Activated CD8-positive, alpha-beta memory T cell treated with anti-CD3 and anti-CD28 coated beads, Interleukin-2, amount 10 ng/mL, durations not matched to agents 7 days and 5 days (primary cell): ENCODE measurements at regions not wholly inside any gene's neighbourhood (a gene's known extent, or its start where the extent isn't known, plus 50 kb on each side); places are given as distances from the start of the nearest gene placed in this dataset.

Experiments used
- ATAC-seq: fragments of 150-1000 bp; cut with Tn5 transposase; one replicate; pipeline ENCODE4 v1.10.0; 2021; ENCODE audit warnings: moderate library complexity
- CTCF ChIA-PET: fragments of 350-600 bp; sonication (Branson Sonifier 250); formaldehyde crosslinking; loops from one replicate; lab custom pipeline; 2021; ENCODE audit warnings: antibody characterized with exemption; lab: Charles Lee
- DNase-seq: peaks from one replicate; pipeline ENCODE4 v3.0.0-alpha.2; 2020
- H3K27ac Mint-ChIP-seq: one replicate; pipeline ENCODE4 v1.8.0; 2021; ENCODE audit warnings: mild to moderate bottlenecking, mixed read lengths
- H3K27me3 Mint-ChIP-seq: one replicate; pipeline ENCODE4 v1.8.0; 2021; ENCODE audit warnings: mixed read lengths
- H3K36me3 Mint-ChIP-seq: one replicate; pipeline ENCODE4 v1.8.0; 2021; ENCODE audit warnings: mild to moderate bottlenecking, mixed read lengths
- H3K4me1 Mint-ChIP-seq: one replicate; pipeline ENCODE4 v1.8.0; 2021; ENCODE audit warnings: mixed read lengths
- H3K4me3 Mint-ChIP-seq: one replicate; pipeline ENCODE4 v1.8.0; 2021; ENCODE audit warnings: mild to moderate bottlenecking, moderate library complexity, mixed read lengths
- H3K9me3 Mint-ChIP-seq: one replicate; pipeline ENCODE4 v1.8.0; 2022; ENCODE audit warnings: low read depth, mixed read lengths

DNA sequence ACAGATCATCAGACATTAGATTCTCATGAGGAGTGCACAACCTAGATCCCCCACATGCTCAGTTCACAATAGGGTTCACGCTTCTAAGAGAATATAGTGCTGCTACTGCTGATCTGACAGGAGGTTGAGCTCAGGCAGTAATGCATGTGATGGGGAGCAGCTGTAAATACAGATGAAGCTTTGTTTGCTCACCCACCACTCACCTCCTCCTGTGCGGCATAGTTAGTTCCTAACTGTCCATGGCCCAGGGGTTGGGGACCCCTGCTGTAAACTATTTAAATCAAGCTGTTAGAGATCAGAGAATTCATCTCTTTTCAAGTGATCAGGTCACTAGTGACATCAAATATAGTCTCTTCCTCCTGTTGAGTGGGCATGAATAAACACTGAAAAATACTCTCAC is 88.8 kb upstream of the ACVR2A start:
- H3K4me3 Mint-ChIP-seq, result no peak overlapping the region
- no peak overlapping the region for H3K27ac Mint-ChIP-seq
- H3K36me3 Mint-ChIP-seq, result no peaks in the 10 kb centered on the region
- no peak for DNase-seq
- H3K9me3 Mint-ChIP-seq, result no peaks in the 10 kb centered on the region
- CTCF ChIA-PET, result no interaction called here
- ATAC-seq, result no peak
- peaks cover 4% of the 10 kb centered on the region for H3K27me3 Mint-ChIP-seq
- no peaks in the 10 kb centered on the region for H3K4me1 Mint-ChIP-seq

DNA sequence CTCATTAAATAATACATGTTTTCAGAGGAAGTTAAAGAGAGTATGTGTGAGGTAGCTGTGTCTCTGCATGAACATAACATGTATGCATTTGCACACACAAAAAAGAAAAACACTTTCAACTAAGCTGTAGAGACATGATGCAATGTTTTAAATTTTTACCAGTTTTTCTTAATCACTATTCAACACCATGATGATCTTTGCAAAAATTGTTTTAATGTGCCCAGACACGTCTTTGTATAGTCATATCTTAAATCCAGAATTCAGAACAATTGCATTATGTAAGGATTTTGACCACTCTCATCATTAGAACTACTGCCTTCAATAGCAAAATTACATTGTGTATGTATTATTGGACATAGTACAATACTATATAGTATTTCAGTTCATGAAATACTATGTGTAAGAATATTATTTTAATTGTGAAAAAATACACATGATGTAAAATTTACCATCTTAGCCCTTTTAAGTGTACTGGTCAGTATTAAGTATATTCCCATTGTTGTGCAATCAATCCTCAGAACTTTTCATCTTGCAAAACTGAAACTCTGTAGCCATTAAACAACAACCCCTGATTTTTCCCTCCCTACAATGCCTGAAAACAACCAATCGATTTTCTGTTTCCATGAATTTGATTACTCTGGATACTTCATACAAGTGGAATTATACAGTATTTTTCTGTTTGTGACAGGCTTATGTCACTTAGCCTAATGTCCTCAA is 104.5 kb upstream of the ACVR2A start:
- ATAC-seq (no peak), DNase-seq (no peak)
- no peak overlapping the region for H3K27ac Mint-ChIP-seq
- no peaks in the 10 kb centered on the region for H3K27me3 Mint-ChIP-seq
- H3K36me3 Mint-ChIP-seq, result no peaks in the 10 kb centered on the region
- peaks cover 3% of the 10 kb centered on the region for H3K9me3 Mint-ChIP-seq
- H3K4me3 Mint-ChIP-seq, result no peak overlapping the region
- no peaks in the 10 kb centered on the region for H3K4me1 Mint-ChIP-seq
- CTCF ChIA-PET, result no interaction called here

DNA sequence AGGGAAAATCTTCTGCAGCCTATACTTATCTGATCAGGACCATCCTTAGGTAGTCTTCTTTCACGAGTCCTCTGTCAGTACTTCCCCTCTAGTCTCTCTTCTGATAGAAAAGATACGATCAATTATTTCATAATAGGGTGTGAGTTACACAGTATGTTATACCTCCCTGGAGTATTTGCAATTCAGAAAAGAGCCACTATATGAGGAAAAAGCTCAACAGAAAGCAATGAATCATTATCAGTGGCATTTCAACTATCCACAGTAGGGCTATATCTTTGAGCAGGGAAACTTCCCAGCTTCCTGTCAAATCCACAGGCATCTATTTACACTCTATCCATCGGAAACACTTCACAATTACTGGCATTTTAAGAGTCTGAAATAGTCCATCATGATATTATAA is 105.3 kb upstream of the ACVR2A start:
- CTCF ChIA-PET, result no interaction called here
- Mint-ChIP-seq H3K4me3 (no peak overlapping the region), H3K36me3 (no peaks in the 10 kb centered on the region), H3K9me3 (peaks cover 3% of the 10 kb centered on the region), H3K27ac (no peak overlapping the region), H3K4me1 (no peaks in the 10 kb centered on the region), H3K27me3 (no peaks in the 10 kb centered on the region)
- DNase-seq, result no peak
- no peak for ATAC-seq

DNA sequence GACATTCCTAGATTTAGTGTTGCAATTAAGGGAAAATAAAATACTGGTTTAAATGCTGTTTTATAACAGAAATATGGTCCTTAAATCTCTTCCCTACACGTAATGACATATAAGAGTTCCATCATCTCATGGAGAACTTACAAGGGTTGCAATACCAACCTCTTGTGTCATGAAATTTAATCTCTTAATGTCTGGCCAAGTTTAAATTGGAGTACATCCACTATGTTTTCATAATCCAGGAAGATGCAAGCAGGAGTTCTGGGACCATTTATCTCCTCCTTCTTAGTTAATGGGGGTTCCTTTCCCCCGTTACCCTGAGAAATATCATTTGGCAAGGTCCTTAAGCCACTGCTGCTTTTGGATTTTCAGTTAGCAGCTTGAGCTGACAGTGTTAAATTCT is 126.0 kb upstream of the ACVR2A start:
- Mint-ChIP-seq H3K4me1 (no peaks in the 10 kb centered on the region), H3K4me3 (no peak overlapping the region), H3K36me3 (no peaks in the 10 kb centered on the region), H3K9me3 (no peaks in the 10 kb centered on the region), H3K27ac (no peak overlapping the region), H3K27me3 (peaks cover 6% of the 10 kb centered on the region)
- CTCF ChIA-PET, result no interaction called here
- ATAC-seq (no peak), DNase-seq (no peak)

DNA sequence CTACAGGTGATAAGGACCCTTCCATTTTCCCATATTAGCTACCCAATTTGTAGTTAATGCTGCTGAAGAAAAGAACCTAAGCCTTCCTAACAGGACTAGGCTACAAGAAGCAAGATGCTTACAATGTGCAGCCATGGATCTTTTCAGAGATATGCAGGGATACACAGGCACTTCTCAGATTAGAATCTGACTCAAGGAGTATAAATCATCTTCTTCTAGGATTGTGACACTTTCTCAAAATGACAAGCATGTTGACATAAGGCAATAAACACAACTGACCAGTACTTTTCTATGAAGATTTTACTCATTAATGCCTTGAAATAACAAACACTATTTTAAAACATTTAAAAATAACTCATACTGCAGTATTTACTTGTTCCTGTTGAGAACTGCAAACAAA is 127.9 kb upstream of the ACVR2A start:
- no peak overlapping the region for H3K4me3 Mint-ChIP-seq
- H3K36me3 Mint-ChIP-seq, result no peaks in the 10 kb centered on the region
- H3K27ac Mint-ChIP-seq, result no peak overlapping the region
- CTCF ChIA-PET, result no interaction called here
- H3K27me3 Mint-ChIP-seq, result peaks cover 6% of the 10 kb centered on the region
- no peaks in the 10 kb centered on the region for H3K9me3 Mint-ChIP-seq
- ATAC-seq (no peak), DNase-seq (no peak)
- H3K4me1 Mint-ChIP-seq, result no peaks in the 10 kb centered on the region

DNA sequence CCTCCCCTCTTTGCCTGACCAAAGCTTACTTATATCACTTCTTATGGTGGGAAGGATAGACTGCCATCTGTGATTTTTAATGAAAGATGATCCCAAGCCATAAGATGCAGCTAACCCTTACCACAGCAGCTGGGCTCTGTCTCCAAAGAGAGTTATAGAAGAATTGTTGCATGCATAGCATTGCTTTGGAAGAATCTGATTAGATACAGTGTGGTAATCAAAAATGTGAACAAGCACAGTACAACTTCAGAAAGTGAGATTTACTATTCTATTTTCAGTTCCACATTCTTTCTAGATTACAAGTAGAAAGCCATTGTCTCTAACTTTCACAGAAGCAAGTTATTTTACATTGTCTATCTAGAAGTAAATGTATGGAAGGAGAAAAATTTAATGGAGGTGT is 129.0 kb upstream of the ACVR2A start:
- no peak for DNase-seq
- Mint-ChIP-seq H3K27ac (no peak overlapping the region), H3K27me3 (peaks cover 6% of the 10 kb centered on the region), H3K4me3 (no peak overlapping the region), H3K4me1 (no peaks in the 10 kb centered on the region), H3K9me3 (no peaks in the 10 kb centered on the region), H3K36me3 (no peaks in the 10 kb centered on the region)
- CTCF ChIA-PET, result no interaction called here
- ATAC-seq, result no peak

DNA sequence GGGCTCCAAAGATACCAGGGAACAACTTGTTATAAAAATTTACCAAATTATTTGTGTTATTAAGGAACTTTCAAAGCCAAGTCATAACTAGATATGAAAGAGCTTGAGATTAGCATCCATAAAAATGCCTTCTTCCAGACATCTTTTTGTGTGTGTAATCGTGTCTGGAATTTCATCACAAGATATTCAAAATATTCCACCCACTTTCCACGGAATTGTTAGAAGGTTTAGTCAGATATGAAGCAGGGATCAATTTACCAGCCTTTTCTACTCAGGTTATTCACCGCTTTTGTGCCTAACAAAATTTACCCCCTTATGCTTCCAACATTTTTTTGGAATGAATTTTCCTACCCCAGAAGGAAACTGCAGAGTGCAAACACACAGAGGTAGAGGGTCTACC is 130.2 kb upstream of the ACVR2A start:
- H3K4me3 Mint-ChIP-seq, result no peak overlapping the region
- no peak overlapping the region for H3K27ac Mint-ChIP-seq
- ATAC-seq (no peak), DNase-seq (no peak)
- H3K27me3 Mint-ChIP-seq, result peaks cover 6% of the 10 kb centered on the region
- H3K9me3 Mint-ChIP-seq, result no peaks in the 10 kb centered on the region
- no peaks in the 10 kb centered on the region for H3K4me1 Mint-ChIP-seq
- CTCF ChIA-PET, result no interaction called here
- H3K36me3 Mint-ChIP-seq, result no peaks in the 10 kb centered on the region

DNA sequence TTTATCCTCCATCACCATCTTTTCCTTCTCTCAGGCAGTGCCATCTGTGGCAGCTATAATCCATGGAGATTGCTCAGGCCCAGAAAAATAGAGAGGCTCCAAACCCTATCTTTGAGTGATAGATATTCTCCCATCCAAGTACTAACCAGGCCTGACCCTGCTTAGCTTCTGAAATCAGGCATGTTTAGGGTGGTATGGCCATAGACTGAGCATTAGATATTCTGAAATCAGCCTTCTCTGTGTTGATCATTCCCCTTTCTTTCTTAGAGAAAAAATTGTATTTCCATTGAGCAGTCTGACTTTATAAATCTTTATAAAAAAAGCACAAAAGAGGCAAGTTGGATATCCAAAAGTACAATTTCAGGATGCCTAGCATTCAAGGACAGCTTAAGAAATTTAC is 131.5 kb upstream of the ACVR2A start:
- ATAC-seq, result no peak
- H3K27me3 Mint-ChIP-seq, result peaks cover 6% of the 10 kb centered on the region
- CTCF ChIA-PET, result no interaction called here

DNA sequence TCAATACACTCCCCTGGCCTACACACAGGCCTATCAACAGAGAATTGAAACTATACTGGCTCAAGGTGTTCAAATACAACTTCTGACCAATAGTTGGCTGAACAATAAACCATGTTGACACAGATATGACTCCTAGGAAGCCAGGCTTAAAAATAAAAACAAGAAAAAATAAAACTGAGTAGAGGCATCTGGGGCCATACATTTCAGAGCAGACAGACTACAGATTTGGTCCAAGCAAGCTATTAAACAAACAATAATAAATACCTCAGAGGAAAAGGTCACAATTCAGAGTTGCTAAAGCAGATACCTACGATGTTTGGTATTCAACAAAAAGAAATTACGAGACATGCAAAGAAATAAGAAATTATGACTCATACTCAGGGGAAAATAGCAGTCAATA is 132.8 kb upstream of the ACVR2A start:
- no peak for DNase-seq
- CTCF ChIA-PET, result no interaction called here
- no peak overlapping the region for H3K4me3 Mint-ChIP-seq
- H3K27me3 Mint-ChIP-seq, result peaks cover 6% of the 10 kb centered on the region
- no peak overlapping the region for H3K27ac Mint-ChIP-seq
- H3K36me3 Mint-ChIP-seq, result no peaks in the 10 kb centered on the region
- no peaks in the 10 kb centered on the region for H3K4me1 Mint-ChIP-seq
- ATAC-seq, result no peak
- H3K9me3 Mint-ChIP-seq, result no peaks in the 10 kb centered on the region

More for the DNA sequence above, 131.5 kb upstream of the ACVR2A start:
- Mint-ChIP-seq H3K36me3 (no peaks in the 10 kb centered on the region), H3K9me3 (no peaks in the 10 kb centered on the region), H3K27ac (no peak overlapping the region), H3K4me1 (no peaks in the 10 kb centered on the region), H3K4me3 (no peak overlapping the region)
- DNase-seq, result no peak

DNA sequence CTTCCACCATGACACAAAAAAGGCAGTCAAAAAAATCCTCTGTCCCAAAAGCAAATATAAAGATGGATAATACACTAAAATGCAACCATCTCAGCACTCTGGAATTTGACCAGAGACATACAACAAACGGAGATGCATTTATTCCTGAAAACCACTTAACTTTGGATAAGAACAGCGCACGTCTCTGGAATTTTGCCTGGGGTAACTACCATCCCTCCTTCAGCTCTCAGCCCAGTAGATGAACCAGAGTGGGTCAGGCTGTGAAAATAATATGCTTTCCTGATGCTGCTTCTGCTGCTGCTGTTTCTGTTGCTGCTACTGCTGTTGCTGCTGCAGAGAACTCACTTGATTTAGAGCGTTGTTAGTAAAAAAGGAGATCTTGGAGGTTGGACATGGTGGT is 133.8 kb upstream of the ACVR2A start:
- no peaks in the 10 kb centered on the region for H3K36me3 Mint-ChIP-seq
- H3K4me3 Mint-ChIP-seq, result no peak overlapping the region
- H3K27me3 Mint-ChIP-seq, result peaks cover 3% of the 10 kb centered on the region
- no peaks in the 10 kb centered on the region for H3K4me1 Mint-ChIP-seq
- DNase-seq, result no peak
- CTCF ChIA-PET, result no interaction called here
- ATAC-seq, result no peak
- H3K27ac Mint-ChIP-seq, result no peak overlapping the region
- no peaks in the 10 kb centered on the region for H3K9me3 Mint-ChIP-seq

DNA sequence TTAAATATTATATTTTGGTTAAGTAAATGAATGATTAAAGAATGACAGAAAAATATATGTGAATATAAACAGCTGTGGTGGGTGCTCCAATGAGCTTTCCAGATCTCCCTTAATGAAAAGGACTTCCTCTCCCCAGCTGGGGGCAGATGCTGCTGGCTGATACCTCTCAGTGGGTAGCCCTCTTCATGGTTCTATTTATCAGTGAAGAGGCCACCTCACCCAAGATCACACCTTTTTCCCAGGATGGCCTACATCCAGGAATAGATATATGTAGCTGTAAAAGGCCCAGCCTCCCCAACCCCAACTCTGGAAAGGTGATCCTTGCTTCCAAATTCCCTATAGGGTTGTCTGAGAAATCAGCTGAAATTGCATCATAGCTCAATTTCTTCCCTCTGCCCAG is 135.2 kb upstream of the ACVR2A start:
- Mint-ChIP-seq H3K27me3 (peaks cover under 1% of the 10 kb centered on the region), H3K4me1 (no peaks in the 10 kb centered on the region), H3K27ac (no peak overlapping the region), H3K4me3 (no peak overlapping the region), H3K9me3 (no peaks in the 10 kb centered on the region), H3K36me3 (no peaks in the 10 kb centered on the region)
- ATAC-seq (no peak), DNase-seq (no peak)
- CTCF ChIA-PET, result no interaction called here

DNA sequence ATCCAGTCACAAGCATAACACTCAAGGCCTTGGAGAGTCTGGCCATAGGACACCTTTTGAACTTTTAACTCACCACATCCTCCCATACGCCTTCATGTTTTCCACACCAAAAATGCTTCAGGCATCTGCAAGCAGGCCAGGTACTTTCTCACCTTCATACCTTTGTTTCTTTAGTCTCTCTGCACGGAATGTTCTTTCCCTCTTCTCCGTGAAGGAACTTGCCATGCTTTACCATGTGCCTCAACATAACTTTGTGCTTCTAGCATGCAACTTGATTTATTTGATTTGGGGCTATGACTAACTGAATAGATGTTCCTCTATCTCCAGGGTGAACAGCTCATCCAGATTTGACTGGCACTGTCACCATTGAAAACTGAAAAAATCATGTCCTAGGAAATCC is 141.7 kb upstream of the ACVR2A start:
- Mint-ChIP-seq H3K27me3 (no peaks in the 10 kb centered on the region), H3K4me3 (no peak overlapping the region), H3K36me3 (no peaks in the 10 kb centered on the region), H3K4me1 (no peaks in the 10 kb centered on the region), H3K27ac (no peak overlapping the region), H3K9me3 (peaks cover 2% of the 10 kb centered on the region)
- CTCF ChIA-PET, result no interaction called here
- ATAC-seq (no peak), DNase-seq (no peak)

DNA sequence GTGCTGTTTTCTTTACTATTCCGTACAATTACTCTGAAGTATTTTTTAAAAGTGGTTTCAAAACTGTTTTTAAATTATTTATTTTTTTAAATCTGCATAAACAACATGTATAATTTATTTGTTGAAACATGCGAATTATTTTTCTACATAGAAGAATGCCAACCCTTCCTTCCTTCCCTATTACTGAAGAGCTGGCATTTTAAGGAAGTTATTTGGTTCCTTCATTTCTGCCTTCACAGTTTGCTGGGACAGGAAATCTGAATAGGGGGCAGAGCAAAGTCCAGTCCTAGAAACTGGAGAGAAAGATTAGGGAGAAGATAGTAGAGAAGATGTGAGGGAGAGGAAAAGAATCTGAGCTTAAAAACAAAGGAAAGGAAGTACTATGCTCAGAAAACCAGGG is 146.7 kb upstream of the ACVR2A start:
- H3K9me3 Mint-ChIP-seq, result peaks cover 2% of the 10 kb centered on the region

DNA sequence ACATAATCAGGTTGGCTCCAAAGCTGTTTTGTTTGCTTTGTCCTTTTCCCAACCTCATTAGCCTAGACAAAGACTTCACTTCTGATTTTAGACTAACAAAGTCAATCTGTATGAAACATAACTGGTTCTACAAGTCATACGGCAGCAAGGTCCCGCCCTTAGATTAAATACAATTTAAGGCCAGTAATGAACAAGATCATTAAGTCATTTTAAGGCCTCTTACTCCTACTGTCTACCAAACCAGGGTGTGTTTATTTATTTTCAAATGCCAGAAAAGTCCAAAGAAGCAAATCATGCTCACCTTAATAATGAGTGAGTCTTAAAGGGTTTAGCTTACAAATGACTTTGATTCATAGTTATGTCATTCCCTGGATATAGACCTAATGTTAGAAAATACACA is 148.4 kb upstream of the ACVR2A start:
- H3K9me3 Mint-ChIP-seq, result peaks cover 2% of the 10 kb centered on the region
- H3K4me3 Mint-ChIP-seq, result no peak overlapping the region
- CTCF ChIA-PET, result no interaction called here
- DNase-seq (no peak), ATAC-seq (no peak)
- H3K27me3 Mint-ChIP-seq, result no peaks in the 10 kb centered on the region
- no peaks in the 10 kb centered on the region for H3K4me1 Mint-ChIP-seq
- H3K36me3 Mint-ChIP-seq, result no peaks in the 10 kb centered on the region
- H3K27ac Mint-ChIP-seq, result no peak overlapping the region

More for the DNA sequence above, 146.7 kb upstream of the ACVR2A start:
- Mint-ChIP-seq H3K4me3 (no peak overlapping the region), H3K4me1 (no peaks in the 10 kb centered on the region), H3K27me3 (no peaks in the 10 kb centered on the region), H3K27ac (no peak overlapping the region), H3K36me3 (no peaks in the 10 kb centered on the region)
- CTCF ChIA-PET, result no interaction called here
- DNase-seq, result no peak
- no peak for ATAC-seq
